ENCODE measurements at regions not wholly inside any gene's neighbourhood (a gene's known extent, or its start where the extent isn't known, plus 50 kb on each side); places are given as distances from the start of the nearest gene placed in this dataset.

DNA sequence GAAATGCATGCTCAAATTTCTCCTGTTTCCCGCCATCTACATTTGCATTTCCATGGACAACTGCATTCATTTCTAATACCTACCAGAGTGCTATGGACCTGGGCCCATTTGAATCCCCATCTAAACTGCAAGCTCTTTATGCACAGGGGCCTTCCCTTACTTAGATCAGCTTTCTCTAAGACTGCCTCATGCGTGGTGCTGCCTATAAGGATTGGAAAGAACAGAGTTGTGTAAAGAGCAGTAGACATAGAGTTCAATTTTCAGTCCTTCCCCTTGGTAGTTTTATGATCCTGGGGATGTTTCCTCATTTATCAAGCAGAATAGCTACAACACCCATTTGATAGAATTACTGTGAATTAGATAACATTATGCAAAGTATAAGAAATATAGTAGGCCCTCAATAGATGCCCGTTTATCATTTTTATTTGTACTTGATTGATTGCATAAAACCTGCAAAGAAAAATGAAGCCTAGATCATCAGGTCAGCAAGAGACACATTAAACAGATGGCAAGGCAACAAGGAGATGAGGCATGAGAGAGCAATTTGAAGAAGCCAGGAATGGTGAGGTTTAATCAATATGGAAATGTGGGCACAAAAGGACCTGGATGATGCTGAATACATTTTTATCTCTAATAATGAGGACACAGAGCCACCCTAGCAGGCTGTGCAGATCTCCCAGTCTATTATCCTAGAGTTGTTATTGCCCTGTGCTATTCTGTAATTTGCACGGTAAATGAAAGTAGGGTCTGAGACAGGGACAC is 359.7 kb downstream of the FAM181B start:
- no peak for DNase-seq (ENCODE audit: low spot score)

DNA sequence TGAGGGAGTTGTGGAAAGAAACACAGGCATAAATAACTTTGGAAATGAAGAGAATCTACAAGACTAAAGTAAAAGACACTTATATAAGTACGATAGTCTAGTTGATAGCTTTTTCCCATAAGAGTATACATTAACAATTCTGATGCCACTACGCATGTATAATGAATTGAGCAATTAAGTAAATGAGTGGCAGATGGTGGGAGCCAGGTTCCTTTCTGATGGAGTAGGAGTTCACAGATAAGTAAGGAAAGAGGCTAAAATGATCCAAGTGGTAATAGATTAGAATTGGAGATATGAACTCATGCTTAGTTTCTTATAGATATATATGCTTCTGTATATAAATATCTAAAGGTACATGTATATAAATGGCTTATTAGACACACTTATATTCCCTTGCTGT is 368.3 kb downstream of the FAM181B start:
- DNase-seq (ENCODE audit: low spot score), result no peak

DNA sequence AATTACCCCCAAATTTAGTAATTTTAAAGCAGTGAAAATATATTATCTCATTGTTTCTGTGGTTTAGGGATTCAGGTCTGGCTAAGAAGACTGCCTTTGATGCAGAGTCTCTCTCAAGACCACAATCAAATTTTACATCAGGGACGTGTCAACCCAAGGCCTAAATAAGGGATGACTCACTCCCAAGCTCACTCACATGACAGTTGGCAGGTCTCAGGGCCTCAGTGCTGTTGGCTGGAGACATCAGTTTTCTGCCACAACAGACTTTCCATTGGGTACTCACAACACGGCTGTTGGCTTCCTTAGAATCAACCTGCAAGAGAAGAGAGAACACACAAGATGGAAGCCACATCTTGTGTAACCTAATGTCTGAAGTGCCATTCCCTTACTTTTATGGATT is 377.3 kb downstream of the FAM181B start:
- DNase-seq (ENCODE audit: low spot score), result no peak

DNA sequence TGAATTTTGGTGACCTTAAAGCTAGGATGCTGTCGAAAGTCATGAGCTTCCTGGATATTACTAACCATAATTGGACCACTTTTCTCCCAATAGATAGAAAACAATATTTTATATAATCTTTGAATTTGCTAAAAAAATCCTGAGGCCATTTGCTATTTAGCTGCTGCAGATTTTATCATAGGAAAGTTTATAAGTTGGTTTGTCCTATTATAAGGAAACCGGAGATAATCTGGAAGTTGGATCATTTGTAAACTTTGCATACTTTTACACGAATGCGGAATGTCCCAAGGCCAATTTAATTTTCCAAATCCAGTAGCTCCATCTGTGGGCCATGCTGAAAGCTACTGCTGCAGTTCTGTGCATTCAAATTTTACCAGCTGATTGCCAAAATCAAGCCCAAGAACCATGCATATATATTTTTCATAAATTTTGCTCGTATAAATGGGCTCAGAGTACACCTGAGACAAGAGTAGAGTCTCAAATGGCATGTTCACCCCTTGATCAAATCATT is 378.3 kb downstream of the FAM181B start:
- no peak for DNase-seq (ENCODE audit: low spot score)

DNA sequence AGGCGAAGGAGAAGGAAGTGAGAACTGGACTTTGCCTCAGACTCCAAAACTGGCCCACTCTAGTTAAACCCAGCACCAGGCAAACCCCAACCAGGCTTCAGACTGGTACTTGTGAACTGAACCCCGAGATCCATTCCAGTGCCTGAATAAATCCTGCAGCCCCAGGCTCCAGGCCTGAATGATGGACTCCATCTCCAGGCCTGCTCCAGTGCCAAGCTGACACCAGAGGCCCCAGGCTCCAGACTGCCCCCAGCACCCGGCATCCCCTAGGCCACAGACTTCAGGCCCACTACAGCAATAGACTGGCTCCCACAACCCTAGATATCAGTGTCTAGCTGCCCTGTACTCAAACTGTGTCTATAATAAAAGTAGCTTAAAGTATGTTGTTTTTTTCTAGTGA is 406.8 kb downstream of the FAM181B start:
- no peak for DNase-seq (ENCODE audit: low spot score)

DNA sequence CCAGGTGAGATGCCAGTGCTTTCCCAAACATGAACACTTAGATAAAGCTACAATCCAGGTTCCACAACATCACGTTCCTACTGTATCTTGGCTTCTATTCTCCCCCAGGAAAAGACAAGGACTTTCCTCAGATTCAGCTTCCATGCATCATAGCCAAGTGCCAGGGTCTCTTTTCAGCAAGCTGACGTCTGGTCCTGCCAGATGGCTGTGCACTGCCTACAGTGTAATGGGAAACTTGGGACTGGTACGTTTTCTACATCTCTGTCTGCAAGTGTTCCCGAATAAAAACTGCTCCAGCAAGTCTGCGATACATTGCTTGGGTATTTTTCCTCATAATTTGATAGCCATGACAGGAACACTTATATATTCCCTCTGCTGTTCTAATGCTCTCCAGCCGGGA is 412.5 kb downstream of the FAM181B start:
- no peak for DNase-seq (ENCODE audit: low spot score)

DNA sequence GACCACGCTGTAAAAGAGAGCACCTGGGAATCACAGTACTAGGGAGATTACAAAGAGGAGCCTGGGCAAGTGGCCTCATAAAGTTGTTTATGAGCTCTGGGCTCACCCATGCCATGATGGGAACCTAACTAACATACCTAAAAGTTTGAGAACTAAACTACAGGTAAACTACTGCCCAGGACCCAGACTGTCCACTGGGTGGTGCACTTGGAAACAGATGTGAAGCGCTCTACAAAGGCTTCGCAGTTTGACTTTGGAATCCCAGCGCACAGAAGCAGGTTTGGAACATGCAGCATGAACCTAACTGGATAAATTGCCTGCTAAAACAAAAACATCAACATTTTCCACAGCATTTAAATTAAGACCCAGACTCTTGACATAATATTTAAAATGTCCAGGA is 418.6 kb downstream of the FAM181B start:
- DNase-seq (ENCODE audit: low spot score), result no peak

DNA sequence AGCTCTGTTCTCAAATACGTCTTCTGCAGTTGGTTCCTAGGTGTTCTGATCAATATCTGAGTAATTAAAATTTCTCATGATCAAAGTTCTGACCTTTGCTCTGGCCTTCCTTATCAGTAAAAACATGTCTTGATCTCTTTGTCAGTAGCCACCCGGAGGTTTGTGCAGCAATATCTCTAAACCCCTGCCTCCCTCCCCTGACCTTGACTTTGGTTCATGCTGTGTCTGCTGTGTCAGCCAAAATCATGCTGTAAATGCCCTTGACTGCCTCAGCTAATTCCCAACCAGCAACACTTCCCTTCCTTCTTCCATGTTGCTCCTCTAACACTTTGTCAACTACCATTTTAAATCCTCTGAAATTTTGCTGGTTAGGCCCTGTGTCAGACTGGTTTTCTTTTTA is 424.7 kb downstream of the FAM181B start:
- no peak for DNase-seq (ENCODE audit: low spot score)

DNA sequence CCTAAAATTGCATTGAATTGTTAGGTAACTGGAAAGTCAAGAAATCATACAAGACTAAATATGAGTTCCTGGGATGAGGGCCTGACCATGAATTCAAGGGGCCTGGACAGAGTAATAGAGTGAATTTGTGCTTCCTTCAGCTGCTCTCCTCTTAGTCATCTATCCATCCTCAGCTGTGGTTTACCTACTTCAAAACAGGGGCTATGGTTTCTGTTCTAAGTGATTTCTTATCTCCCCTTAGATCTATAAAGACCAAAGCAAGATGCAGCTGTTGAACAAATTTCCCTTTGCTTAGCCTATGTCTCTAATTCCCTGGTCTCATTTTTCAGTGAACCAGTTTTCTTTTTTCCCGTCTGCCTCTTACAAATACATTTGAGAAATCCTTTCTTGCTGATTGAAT is 428.5 kb downstream of the FAM181B start:
- DNase-seq (ENCODE audit: low spot score), result no peak

DNA sequence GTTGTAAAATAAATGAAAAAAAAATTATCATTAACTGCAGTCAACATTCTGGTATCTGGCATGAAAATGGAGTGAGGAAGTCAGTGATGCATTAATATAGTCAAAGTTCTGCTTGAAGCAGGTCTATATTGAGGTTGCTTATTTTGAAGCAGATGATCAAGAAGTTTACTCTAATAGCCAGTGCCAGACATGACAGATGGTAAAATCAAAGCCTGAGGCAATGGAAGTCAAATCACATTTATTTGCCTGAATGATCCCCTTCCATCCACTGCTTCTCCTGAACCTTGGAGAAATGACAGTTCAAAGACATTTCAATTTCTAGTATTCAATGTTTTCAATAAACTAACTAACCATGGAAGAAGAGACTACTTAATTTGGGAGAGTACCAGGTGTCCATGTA is 430.0 kb downstream of the FAM181B start:
- no peak for DNase-seq (ENCODE audit: low spot score)

DNA sequence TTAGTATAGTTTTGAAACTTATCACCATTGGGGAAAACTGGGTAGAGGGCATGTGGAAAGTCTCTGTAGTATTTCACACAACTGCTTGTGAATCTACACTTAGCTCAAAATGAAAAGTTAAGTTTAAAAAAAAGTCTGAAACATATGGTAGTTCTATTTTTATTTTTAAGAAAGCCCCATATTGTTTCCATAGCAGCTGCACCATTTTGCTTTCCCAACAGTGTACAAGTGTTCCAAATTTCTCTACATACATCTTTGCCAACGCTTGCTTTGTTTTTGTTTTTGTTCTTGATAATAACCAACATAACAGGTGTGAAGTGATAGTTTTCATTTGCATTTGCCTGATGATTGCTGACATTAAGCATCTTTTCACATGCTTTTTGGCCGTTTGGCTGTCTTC is 445.2 kb downstream of the FAM181B start:
- no peak for DNase-seq (ENCODE audit: low spot score)

DNA sequence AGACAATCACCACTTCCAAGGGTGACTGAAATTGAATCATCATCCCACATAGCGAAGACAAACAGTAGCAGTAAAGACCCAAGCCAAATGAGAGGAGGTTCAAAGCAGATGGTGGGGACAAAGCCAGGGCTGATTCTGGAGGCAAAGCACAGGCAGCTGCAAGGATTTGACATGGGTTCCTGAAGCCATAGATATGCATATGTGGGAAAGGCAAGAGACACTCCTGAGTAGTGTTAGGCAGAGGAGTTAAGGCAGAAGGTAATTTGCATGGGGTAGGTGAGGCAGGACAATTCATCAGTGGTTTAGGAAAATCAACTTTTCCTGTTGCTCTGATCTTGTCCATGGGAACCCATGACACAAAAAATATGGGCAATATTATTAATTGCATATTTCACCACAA is 462.8 kb downstream of the FAM181B start:
- no peak for DNase-seq (ENCODE audit: low spot score)

DNA sequence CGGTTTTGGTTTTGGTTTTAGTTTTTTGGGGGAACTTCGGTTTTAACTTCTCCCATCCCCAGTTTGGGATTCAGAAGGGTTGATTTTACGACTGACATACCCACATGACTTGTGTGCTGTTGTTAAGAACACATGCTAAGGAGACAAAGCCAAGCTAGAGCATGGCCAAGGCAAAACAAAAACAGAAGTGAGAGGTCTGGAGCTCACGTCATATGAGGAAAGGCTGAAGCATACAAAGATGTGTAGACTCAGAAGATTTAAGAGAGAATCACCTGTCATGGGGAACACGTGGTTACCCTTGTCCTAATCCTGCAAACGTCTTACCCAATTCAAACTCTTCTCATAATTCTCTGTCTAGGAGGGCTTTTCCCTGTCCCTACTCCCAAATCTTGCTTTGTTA is 465.0 kb downstream of the FAM181B start:
- DNase-seq (ENCODE audit: low spot score), result no peak

DNA sequence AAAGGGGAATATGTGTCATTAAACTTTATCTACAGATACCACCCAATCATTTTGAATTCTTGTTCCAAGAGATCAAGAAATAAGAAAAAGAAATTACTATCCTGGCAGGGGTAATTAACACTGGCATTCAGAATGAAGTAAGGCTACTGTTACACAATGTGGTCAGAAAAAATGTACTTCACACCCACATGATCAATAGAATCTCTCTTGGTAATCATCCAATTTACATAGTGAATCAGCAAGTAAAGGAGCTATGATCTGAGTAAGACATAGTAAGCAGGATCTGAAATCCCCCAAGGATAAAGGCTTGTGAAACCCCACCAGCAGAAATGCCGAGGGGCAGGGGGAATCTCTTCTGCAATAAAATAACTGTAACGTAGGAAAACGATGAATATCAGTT is 466.5 kb downstream of the FAM181B start:
- no peak for DNase-seq (ENCODE audit: low spot score)

DNA sequence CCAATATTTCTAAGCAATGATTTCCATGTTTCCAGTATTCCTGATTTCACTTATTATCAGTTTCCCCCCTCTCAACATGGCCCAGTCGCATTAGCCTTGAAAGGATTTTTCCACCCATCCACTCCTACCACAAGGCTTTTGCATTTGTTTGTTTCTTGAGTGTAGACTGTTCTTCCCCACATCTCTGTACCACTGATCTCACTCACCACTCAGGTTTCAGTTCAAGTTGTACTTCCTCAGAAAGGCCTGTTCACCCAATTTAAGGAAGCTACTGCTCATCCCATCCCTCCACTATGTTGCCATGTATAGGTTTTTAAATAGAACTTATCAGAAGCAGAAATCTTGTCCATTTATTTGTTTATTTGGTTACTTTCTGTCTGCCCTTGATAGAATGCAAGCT is 472.3 kb downstream of the FAM181B start:
- DNase-seq (ENCODE audit: low spot score), result no peak

DNA sequence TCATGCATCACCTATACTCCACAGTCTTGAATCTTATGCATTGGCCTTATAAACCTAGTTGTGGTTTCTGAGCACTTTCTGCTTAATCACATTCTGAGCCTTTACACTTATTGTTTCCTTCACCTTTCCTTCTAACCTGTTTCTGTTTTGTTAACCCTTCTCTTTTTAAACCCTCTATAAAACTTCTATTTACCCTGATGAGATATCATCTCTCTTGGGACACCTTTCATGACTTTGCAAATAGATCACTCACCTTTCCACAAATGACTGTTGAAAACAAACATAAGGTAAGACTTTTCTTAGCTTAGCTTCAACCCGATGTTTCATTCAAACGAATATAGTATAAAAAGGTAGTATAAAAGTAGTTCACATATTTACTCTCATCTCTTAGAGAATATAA is 483.6 kb downstream of the FAM181B start:
- no peak for DNase-seq (ENCODE audit: low spot score)

DNA sequence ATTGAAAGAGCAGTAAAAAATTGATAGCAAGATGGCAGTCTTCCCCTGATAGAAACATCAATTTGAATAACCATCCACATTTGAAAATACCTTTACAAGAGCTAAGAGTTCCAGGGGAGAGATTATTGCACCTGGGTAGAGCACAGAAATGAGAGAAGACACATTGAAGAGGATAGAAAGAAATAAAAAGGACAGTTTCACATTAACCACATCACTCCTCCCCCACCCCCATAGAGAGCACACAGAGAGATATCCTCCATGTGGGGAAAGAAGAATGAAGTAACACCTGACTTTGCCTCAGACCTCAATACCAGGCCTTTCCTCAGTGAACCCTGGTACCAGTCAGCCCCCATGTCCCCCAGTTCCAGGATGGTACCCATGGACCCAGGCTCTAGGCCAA is 486.7 kb downstream of the FAM181B start:
- DNase-seq (ENCODE audit: low spot score), result no peak

DNA sequence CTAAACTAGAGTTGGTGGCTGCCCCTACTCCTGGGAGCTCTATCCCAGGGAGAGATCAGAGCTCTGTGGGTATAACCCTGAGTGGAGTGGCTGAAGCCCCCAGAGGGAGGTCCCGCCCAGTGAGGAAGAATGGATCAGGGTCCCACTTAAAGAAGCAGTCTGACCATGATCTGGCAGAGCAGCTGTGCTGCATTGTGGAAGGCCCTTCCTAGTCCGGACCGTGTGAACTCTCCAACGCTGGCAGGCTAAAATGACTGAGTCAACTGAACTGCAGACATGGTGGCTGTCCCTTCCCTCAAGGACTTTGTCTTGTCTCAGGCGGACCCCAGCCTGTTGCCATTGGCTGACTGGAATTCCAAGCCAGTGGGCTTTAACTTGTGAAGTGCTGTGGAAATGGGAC is 494.2 kb downstream of the FAM181B start:
- no peak for DNase-seq (ENCODE audit: low spot score)

DNA sequence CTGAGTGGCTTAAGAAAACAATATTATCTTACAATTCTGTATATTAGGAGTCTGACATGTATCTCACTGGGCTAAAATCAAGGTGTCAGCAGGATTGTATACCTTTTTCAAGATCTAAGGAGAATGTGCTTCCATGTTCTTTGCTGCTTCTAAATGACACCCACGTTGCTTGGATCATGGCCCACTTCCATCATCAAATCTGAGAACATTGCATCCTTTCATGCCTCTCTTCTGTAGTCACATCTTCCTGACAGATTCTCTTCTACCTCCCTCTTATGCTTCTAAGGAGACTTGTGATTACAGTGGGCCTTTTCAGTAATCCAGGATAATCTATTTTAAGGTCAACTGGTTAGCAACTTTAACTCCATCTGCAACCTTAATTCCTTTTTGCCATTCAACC is 499.4 kb downstream of the FAM181B start:
- DNase-seq (ENCODE audit: low spot score), result no peak

DNA sequence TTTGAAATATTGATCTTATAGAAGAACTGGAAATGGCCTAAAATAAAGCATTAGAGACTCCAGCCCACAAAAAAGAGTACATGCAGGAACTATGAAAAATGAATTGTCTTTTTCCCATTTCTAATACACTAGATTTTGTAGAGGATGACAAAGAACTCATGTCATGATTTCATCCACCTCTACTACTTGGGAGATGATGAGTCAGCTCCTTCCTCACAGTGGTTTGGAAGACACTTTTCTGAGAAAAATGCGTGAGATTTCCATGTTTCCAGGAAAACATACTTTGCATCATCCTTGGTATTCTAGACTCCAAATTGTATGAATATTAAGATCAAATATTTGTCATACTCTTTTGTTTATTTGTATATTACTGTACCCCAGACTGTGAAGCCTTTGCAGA is 500.5 kb downstream of the FAM181B start:
- no peak for DNase-seq (ENCODE audit: low spot score)

DNA sequence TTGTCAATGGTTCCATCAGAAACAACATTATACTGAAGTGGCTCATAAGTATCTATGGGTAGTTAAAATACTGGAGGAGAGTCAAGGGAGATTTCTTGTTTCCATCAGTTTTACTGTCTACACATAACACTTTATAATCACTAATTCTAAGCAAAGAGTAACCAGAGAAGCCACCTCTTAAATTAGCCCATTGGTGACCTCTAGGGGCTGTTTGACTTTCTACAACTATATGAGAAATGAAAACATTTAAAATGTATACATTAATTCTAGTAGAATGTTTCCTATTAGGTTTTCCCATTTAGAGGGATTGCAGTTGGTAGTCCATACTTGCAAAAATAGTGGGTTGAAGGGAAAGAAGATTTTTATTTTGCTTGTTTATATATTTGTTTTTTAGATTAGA is 504.3 kb downstream of the FAM181B start:
- DNase-seq (ENCODE audit: low spot score), result peak; percentile 9

DNA sequence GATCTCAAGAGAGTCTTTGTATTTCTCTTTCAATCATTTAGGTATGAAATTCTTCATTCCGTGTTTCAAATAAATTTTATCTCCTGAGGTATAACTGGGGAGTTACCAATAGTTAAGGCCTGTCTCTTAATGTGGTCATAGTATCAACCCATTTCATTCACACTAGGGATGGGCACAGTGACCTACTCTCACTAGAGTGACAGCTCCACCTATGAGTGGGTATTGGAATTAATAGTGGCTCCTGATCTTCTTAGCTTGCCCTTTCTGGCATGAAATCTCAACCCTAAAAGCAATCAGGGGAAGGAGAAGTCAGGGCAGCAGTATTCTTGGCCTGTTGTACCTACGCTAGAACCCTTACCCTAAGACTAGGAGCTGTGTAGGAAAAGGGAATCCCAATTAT is 507.7 kb downstream of the FAM181B start:
- DNase-seq (ENCODE audit: low spot score), result no peak

DNA sequence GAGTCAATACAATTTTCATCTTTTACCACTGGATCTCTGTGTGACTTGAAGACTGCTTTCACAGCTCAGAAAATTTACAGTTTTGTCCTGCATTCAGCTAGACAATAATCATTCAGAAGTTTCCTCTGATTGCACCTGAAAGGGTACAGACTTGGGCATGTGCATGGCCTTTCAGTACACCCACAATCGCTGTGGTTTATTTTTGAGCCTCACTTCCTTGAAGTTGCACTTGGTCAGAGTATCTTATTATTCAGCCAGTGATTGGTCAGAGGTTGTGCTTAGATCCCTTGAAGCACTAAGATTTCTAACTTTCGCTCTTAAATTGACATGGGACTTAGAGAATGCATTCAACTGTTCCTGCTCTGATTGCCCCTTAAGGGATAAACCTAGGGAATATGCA is 508.2 kb downstream of the FAM181B start:
- no peak for DNase-seq (ENCODE audit: low spot score)

DNA sequence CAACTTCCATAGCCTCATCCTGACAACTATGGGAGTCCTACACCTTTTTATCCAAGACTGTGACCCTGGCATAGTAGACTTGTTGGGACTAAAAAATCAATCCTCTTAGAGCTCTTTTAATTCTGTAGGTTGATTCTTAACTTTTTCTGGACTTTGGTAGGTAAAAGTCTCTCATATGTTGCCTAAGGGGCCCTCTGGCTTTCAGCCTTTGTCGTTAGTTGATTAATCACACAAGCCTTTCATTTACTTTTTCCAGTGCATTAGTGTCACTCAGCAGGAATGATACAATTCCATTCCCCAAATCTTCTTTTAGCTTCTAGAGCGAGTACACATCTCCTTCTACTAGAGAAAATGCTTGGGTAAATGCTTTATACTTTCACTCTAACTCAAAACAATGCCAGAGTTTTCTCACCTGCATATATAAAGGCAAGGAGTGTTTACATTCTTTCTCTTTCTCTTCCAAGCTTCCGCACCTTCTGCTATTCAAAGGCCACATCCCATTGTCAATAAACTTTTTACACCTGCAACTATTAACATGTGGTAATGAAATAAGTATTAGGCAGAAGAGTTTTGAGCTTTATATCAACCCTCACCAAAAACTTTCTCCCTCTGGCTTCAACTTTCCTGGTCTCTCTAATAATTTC is 516.6 kb downstream of the FAM181B start:
- DNase-seq (ENCODE audit: low spot score), result no peak
